ENCODE measurements at regions not wholly inside any gene's neighbourhood (a gene's known extent, or its start where the extent isn't known, plus 50 kb on each side); places are given as distances from the start of the nearest gene placed in this dataset.

DNA sequence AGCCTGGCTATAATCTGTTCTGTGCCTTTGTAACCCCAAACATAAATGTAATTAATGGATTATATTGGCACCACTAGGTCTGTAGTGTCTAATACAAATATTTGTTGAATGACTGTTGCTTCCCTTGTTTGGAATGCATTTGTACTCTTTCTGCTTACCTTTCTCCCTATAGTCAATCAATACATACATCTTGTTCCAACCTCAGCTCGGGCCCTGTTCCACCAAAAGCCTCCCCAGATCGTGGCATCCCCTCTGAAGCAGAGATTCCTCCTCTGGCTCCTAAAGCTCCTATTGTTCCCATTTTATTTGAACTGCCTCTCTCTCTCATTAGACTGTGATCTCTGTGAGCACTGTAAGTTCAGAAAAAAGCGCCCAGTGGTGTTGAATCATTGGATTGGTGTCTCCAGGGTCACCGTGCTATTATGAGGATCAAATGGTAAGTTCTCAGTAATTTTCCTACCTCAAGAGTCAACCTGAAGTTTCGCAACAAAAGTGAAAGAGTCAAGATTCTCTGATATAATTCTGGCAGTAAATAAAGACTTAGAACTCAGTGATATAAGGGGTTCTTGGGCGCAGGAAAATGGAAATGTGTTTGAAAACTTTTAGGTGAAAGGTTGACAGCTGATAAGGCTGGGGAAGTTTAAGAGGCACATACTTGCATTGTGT, 151.5 kb downstream of the KLF5 start:
- TF ChIP-seq, protein P1, sequence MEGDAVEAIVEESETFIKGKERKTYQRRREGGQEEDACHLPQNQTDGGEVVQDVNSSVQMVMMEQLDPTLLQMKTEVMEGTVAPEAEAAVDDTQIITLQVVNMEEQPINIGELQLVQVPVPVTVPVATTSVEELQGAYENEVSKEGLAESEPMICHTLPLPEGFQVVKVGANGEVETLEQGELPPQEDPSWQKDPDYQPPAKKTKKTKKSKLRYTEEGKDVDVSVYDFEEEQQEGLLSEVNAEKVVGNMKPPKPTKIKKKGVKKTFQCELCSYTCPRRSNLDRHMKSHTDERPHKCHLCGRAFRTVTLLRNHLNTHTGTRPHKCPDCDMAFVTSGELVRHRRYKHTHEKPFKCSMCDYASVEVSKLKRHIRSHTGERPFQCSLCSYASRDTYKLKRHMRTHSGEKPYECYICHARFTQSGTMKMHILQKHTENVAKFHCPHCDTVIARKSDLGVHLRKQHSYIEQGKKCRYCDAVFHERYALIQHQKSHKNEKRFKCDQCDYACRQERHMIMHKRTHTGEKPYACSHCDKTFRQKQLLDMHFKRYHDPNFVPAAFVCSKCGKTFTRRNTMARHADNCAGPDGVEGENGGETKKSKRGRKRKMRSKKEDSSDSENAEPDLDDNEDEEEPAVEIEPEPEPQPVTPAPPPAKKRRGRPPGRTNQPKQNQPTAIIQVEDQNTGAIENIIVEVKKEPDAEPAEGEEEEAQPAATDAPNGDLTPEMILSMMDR (conservative IDR thresholded peaks at IDR 0.05; ENCODE audit: low read depth, low read length), result no peak
- no peak for TF ChIP-seq POLR2A (IDR thresholded peaks at IDR 0.05; ENCODE audit: low read depth, low read length)
- no peak for TF ChIP-seq RCOR1 (IDR thresholded peaks at IDR 0.05; ENCODE audit: insufficient replicate concordance, low read length)
- no peak for TF ChIP-seq RAD21 (IDR thresholded peaks at IDR 0.05; ENCODE audit: low read length)
- TF ChIP-seq MAFK (IDR thresholded peaks at IDR 0.05; ENCODE audit: low read depth, low read length), result no peak
- TF ChIP-seq, protein P2, sequence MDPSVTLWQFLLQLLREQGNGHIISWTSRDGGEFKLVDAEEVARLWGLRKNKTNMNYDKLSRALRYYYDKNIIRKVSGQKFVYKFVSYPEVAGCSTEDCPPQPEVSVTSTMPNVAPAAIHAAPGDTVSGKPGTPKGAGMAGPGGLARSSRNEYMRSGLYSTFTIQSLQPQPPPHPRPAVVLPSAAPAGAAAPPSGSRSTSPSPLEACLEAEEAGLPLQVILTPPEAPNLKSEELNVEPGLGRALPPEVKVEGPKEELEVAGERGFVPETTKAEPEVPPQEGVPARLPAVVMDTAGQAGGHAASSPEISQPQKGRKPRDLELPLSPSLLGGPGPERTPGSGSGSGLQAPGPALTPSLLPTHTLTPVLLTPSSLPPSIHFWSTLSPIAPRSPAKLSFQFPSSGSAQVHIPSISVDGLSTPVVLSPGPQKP (IDR thresholded peaks at IDR 0.05; ENCODE audit: borderline replicate concordance, low read depth, low read length), result no peak
- no peak for TF ChIP-seq RFX5 (IDR thresholded peaks at IDR 0.05; ENCODE audit: low read depth, low read length)
- peak; percentile 71 for TF ChIP-seq CEBPB (IDR thresholded peaks at IDR 0.05; ENCODE audit: low read depth, low read length)
